T-helper 2 cell treated with Interferon-gamma antibody and Interleukin-4, amounts not matched to agents 5 μg/mL and 100 μg/mL, for 36 hours (primary cell): ENCODE measurements at regions not wholly inside any gene's neighbourhood (a gene's known extent, or its start where the extent isn't known, plus 50 kb on each side); places are given as distances from the start of the nearest gene placed in this dataset.

Experiments
- DNase-seq: peaks from one replicate; pipeline ENCODE4 v3.0.0; 2021; ENCODE audit warnings: low spot score
- H3K27ac Mint-ChIP-seq: one replicate; pipeline ENCODE4 v1.8.0; 2021; ENCODE audit warnings: mild to moderate bottlenecking, mixed read lengths
- H3K27me3 Mint-ChIP-seq: one replicate; pipeline ENCODE4 v1.8.0; 2021; ENCODE audit warnings: low read depth, mixed read lengths
- H3K36me3 Mint-ChIP-seq: one replicate; pipeline ENCODE4 v1.8.0; 2021; ENCODE audit warnings: low read depth, mixed read lengths
- H3K4me1 Mint-ChIP-seq: one replicate; pipeline ENCODE4 v1.8.0; 2021; ENCODE audit warnings: low read depth, mixed read lengths
- H3K4me3 Mint-ChIP-seq: one replicate; pipeline ENCODE4 v1.8.0; 2022; ENCODE audit warnings: mild to moderate bottlenecking, moderate library complexity, mixed read lengths
- H3K9me3 Mint-ChIP-seq: one replicate; pipeline ENCODE4 v1.8.0; 2021; ENCODE audit warnings: mixed read lengths

DNA sequence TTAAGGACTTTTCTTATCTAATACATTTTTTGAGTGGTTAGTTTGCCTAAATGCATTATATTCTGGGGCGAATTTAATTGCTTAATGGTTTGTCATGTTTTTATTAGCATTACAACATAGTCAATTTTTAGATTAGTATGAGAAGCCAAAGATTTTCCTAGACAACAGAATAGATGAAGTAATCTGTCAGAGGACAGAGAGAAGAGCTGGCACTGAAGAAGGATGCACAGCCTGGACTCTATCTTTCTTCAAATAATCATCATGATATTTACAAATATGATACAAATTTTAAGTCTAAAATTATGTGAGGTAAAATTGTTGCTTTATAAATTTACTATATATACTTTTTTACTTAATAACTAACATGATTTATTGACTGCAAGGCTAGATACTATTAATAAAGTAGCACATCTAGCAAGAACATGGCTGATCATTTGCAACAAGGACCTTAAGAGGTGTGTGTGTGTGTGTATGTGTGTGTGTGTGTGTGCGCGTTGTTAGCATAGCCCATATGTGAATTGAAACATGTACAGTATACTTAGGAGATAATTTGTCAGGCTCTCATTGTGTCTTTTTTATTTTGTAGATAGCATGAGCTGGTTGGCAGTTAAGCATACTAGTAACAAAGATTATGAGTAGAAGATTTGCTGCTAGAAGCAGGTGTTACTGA, 752.2 kb downstream of the DCDC2C start:
- Mint-ChIP-seq H3K4me1 (no peaks in the 10 kb centered on the region), H3K9me3 (peaks cover 17% of the 10 kb centered on the region), H3K27me3 (no peaks in the 10 kb centered on the region), H3K4me3 (no peak overlapping the region), H3K27ac (no peak overlapping the region), H3K36me3 (no peaks in the 10 kb centered on the region)
- no peak for DNase-seq

DNA sequence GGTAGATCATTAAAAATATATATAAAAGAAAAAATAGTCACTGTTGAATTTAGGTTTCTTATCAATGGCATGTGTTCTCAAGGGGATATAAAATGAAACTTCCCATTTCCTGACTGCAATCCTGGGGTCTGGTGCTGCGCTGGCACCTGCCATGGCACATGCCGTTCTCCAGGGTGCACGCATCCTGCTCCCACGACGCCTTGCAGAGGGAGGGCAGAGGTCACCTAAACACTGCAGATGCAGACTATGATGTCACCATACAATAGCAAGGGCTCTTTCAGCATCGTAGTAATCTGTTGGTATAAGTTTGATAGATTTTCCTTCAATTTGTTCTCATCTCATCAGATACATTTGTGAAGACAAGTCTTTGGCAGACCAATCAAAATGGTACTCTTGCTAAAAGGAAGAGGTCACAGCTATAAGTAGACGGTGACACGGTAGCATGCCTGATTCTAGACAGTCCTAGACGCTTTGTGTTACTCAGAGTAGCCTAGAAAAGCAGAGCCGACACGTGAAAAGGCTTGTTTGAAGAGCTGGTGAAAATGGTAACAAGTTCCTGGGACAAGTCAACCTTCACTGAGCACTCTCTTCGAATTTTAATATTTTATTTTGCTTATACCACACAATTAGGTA, 761.4 kb downstream of the DCDC2C start:
- H3K27ac Mint-ChIP-seq: no peak overlapping the region
- DNase-seq: no peak
- H3K9me3 Mint-ChIP-seq: peaks cover 19% of the 10 kb centered on the region
- no peaks in the 10 kb centered on the region for H3K4me1 Mint-ChIP-seq
- H3K4me3 Mint-ChIP-seq: no peak overlapping the region
- no peaks in the 10 kb centered on the region for H3K36me3 Mint-ChIP-seq
- no peaks in the 10 kb centered on the region for H3K27me3 Mint-ChIP-seq

DNA sequence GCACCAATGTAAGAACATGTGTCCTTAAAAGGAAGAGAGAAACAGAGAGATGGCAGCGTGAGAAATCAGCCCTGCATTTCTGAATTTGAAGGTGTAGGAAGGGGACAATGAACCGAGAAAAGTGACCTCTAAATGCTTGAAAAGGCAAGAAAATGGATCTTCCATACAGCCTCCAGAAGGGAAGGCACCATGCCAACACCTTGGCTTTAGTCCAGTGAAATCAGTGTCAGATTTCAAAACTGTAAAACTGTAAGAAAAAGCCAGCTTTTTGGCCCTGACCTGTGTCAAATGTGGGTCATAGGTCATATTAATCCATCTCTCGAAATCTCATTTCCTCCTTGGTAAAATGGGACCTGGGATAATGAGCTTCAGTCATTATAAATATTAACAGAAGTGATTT, 762.3 kb downstream of the DCDC2C start:
- Mint-ChIP-seq H3K9me3 (peaks cover 20% of the 10 kb centered on the region), H3K4me3 (no peak overlapping the region), H3K36me3 (no peaks in the 10 kb centered on the region), H3K27me3 (no peaks in the 10 kb centered on the region), H3K27ac (no peak overlapping the region), H3K4me1 (no peaks in the 10 kb centered on the region)
- no peak for DNase-seq

DNA sequence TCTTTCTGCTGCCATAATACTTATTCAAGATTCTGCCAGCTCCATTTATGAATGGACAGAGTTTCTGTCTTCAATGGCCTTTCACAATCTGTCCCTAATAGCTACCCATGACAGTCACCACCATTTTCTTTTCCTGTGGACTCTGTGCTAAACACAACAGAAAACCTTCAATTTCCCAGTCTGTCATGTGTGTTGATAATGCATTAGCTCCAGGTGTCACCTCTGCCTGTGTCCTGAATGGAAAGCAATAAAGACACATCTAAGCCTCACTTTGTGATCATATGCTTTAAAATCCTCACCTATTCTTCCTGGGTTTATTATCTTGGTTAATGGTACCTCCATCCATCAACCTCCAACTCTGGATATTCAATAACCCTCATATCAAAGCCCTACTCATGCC, 772.2 kb downstream of the DCDC2C start:
- H3K4me3 Mint-ChIP-seq: no peak overlapping the region
- no peak for DNase-seq

DNA sequence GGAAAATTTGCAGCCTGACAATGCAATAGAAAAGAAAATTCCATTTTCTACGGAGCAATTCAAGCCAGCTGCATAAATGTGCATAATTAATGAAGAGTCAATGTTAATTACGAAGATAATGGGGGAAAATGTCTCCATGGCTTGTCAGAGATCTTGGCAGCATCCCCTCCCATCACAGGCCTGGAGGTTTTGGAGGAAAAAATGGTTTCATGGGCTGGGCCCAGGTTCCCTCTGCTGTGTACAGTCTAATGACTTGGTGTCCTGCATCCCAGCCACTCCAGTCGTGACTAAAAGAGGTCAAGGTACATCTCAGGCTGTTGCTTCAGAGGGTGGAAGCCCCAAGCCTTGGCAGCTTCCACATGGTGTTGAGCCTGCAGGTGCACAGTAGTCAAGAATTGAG, 779.7 kb downstream of the DCDC2C start:
- Mint-ChIP-seq H3K27ac (no peak overlapping the region), H3K9me3 (peaks cover 53% of the 10 kb centered on the region), H3K27me3 (no peaks in the 10 kb centered on the region), H3K4me1 (no peaks in the 10 kb centered on the region), H3K36me3 (no peaks in the 10 kb centered on the region), H3K4me3 (no peak overlapping the region)
- DNase-seq: no peak

More for the DNA sequence above, 772.2 kb downstream of the DCDC2C start:
- H3K9me3 Mint-ChIP-seq: peaks cover 30% of the 10 kb centered on the region
- no peak overlapping the region for H3K27ac Mint-ChIP-seq
- H3K4me1 Mint-ChIP-seq: no peaks in the 10 kb centered on the region
- H3K27me3 Mint-ChIP-seq: no peaks in the 10 kb centered on the region
- H3K36me3 Mint-ChIP-seq: no peaks in the 10 kb centered on the region

DNA sequence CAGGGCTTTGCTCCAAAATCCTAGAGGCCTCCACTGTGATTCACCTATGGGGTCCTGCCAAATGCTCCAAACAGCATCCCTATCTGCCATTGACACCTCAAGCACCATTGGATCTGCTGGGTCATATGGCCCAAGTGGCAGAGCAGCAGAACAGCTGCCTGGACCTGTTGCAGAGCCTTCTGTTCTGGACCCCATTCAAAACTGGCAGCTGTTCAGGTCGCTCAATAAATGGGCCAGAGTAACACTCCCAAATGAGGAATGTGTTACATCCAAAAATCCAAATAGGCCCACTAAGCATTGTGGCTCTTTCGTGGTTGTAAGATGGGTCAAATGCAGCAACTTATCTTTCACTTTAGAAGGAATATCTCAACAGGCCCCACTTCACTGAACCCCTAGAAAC, 783.6 kb downstream of the DCDC2C start:
- Mint-ChIP-seq H3K9me3 (peaks cover 35% of the 10 kb centered on the region), H3K27me3 (no peaks in the 10 kb centered on the region), H3K4me1 (no peaks in the 10 kb centered on the region), H3K36me3 (no peaks in the 10 kb centered on the region), H3K27ac (no peak overlapping the region), H3K4me3 (no peak overlapping the region)
- no peak for DNase-seq

DNA sequence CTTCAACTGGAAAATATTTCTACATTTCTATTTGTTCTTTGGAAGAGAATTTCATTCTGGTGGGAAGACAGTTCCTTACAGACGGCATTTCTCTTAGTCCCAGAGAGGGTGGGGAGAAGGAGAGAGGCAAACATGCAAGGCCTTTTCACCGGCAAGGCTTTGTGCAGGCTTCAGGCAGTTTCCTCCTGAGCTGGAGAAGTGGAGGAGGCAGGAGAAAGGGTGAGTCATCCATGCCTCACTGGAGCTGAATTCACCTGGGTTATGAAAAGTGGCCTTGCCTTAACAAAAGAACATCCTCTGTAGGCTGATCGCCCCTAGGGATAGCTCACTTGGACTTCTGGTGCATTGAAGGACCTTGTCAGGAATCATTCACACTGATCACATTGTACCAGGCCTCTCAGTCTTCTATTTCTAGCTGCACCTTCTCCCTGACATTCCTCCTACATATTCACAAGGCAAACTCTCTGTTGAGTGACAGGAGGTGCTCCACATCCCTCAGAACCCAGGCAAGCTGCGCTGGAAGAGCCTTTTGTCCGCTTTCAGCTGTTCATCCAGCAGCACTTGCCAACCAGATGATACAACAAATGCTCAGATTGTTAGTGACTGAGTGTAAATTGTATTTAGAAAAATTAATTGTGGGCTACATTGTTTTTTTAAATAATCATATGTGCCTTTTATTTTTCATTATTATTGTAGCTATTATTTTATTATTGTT, 796.1 kb downstream of the DCDC2C start:
- Mint-ChIP-seq H3K4me1 (no peaks in the 10 kb centered on the region), H3K4me3 (no peak overlapping the region), H3K36me3 (no peaks in the 10 kb centered on the region), H3K27me3 (no peaks in the 10 kb centered on the region), H3K9me3 (peaks cover 12% of the 10 kb centered on the region), H3K27ac (no peak overlapping the region)
- DNase-seq: no peak

DNA sequence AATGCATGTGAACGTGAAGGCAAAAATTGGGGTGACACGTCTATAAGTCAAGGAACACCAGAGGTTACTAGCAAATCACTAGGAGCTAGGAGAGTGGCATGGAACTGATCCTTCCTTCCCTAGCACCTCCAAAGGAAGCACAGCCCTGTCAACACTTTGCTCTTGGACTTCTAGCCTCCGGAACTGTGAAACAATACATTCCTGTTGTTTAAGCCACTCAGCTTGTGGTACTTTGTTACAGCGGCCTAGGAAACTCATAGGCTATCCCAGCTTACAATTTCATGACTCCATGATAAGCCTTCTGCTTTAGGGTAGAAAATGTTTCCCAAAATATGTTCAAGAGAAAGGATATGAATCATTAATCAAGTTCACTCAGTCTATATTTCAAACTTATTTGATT, 798.1 kb downstream of the DCDC2C start:
- Mint-ChIP-seq H3K9me3 (peaks cover 23% of the 10 kb centered on the region), H3K27ac (no peak overlapping the region), H3K27me3 (no peaks in the 10 kb centered on the region), H3K4me3 (no peak overlapping the region), H3K36me3 (no peaks in the 10 kb centered on the region), H3K4me1 (no peaks in the 10 kb centered on the region)
- DNase-seq: no peak

DNA sequence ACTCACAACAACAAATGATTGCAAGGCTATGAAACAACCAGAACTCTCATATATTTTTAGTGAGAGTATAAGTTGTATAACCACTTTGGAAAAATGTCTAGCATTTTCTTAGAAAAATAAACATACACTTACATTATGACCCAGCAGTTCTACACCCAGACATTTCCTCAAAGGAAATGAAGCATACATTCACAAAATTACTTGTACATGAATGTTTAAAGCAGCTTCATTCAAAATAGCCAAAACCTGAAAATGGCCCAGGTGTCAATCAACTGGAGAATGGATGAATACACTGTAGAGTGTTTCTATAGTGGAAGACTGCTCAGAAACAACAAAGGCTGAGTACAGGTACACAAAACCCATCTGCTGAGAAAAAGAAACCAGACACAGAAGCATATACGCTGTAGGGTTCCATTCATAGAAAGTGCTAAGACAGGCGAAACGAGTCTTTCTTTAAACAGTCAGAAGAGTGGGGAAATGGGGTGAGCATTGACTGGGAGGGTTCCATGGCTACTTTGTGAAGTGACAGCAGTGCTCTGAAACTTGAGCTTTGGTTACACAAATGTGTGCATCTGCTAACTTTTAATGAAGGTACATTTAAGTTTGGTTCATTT, 799.0 kb downstream of the DCDC2C start:
- peaks cover 31% of the 10 kb centered on the region for H3K9me3 Mint-ChIP-seq
- no peaks in the 10 kb centered on the region for H3K36me3 Mint-ChIP-seq
- H3K27me3 Mint-ChIP-seq: no peaks in the 10 kb centered on the region
- no peak overlapping the region for H3K4me3 Mint-ChIP-seq
- no peak for DNase-seq
- no peak overlapping the region for H3K27ac Mint-ChIP-seq
- H3K4me1 Mint-ChIP-seq: no peaks in the 10 kb centered on the region

DNA sequence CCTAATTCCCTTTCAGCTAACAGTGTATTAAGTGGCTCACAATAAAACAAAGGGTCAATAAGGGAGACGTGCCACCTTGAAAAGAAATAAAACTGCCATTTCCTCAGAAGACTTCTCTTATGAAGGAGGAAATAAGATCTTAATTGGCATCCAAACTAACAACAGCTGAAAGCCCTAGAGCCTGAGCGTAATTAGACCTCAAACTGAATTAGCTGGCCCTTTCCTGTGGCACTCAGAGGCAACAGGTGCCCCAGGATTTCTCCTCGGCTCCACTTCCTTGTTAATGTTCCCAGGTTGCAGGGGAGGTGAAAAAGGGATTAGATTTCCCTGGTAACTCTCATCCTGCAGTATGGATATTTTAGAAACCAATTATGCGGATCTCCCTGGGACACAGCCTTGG, 804.3 kb downstream of the DCDC2C start:
- Mint-ChIP-seq H3K4me1 (no peaks in the 10 kb centered on the region), H3K4me3 (no peak overlapping the region), H3K36me3 (no peaks in the 10 kb centered on the region), H3K9me3 (peaks cover 63% of the 10 kb centered on the region), H3K27me3 (no peaks in the 10 kb centered on the region), H3K27ac (no peak overlapping the region)
- DNase-seq: no peak

DNA sequence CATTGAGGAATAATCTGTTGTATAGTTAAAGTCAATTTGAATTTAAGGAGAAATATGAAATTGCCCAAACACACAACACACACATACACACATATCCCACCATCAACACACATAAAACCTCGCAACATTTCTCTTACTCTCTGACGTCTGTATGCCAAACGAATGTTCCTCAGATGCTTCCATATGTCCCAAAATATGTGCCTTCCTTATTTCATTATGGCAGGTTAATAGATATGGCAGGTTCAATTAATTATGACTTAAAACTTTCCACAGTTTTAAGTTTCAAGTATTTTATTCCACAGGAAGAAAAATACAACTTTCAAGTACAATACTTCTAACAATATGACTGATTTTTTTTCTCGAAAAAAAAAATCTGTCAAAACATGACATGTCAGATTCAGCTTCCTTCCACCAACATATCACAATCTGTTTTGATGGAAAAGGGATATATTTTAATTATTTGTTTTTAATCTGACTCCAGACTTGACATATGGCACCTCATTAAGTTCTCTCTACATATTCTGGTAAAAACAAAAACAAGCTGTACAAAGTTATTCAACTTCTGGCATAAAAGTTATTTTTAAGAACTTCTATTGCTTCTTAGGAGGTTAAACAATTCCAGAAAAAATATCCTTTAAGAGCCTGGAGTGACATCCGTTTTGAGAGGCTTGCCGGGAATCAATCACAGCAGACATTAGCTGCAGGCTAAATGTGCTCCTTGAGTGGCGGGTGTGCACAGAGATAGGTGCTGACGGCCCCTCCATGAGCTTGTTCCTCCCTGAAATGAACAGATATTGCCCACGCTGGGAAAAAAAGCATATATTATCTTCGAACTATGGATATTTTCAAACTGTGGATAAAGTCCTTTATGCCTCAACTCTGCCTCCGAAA, 812.7 kb downstream of the DCDC2C start:
- H3K36me3 Mint-ChIP-seq: no peaks in the 10 kb centered on the region
- no peak overlapping the region for H3K27ac Mint-ChIP-seq
- peaks cover 27% of the 10 kb centered on the region for H3K9me3 Mint-ChIP-seq
- H3K4me3 Mint-ChIP-seq: no peak overlapping the region
- H3K27me3 Mint-ChIP-seq: no peaks in the 10 kb centered on the region
- DNase-seq: no peak
- H3K4me1 Mint-ChIP-seq: no peaks in the 10 kb centered on the region

DNA sequence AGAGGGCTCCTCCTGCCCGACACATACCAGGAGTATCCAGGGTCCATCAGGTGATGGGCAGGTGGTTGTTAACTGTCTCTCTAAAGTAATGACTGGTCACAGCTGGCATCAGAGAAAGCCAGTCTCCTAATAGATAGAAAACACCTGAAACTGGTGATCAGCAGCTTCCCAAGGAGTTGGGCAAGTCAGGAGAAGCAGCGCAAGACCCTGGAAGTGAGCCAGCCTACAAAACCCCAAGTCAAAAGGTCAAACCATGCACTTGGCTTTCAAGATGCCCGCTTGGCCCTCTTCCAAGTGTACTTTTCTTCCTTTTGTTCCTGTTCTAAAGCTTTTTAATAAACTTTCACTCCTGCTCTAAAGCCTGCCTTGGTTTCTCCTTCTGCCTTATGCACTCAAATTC, 815.2 kb downstream of the DCDC2C start:
- Mint-ChIP-seq H3K27me3 (no peaks in the 10 kb centered on the region), H3K4me1 (no peaks in the 10 kb centered on the region), H3K4me3 (no peak overlapping the region), H3K36me3 (no peaks in the 10 kb centered on the region), H3K9me3 (peaks cover 18% of the 10 kb centered on the region), H3K27ac (no peak overlapping the region)
- no peak for DNase-seq

DNA sequence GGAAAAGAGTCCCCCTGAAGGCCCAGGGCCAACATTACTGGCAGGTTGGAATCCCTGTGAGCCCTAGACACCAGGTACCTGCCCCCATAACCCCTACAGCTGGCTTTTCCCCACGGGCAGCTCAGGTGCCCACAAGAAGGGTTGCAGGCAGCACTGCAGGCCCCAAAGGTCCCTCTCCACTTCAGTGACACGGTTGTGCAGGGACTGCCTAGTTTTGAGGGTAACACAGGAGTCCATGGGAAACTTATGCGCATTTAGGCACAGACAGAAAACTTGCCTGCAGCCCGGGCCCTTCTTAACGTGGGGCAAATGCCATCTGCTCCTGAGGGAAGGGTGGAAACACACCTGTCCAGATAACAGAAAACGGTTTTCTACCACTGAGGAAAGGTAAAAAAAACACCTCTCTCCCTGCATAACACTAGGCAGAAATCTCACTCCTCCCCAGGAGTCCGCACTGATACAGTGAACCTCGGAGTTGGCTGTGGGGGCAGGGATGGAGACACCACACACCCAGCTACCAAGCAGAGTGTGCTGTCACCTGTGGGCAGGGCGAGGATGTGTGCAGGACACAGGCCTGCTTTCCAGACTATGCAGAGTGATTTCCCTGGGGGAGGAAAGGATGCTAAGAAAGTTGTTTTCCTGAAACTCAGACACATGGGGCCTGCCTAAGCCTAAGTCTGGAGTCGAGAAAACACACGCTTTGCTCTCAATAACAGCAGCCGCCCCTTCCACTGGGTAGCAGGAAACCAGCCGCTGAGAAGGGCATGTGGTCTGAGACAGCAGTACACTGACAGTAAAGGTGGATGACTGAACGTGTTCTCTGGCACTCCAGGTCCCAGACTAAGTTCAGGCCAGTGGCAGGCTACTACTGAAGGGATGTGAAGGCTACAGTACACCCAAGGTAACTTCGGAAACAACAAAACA, 819.4 kb downstream of the DCDC2C start:
- Mint-ChIP-seq H3K4me1 (no peaks in the 10 kb centered on the region), H3K27me3 (no peaks in the 10 kb centered on the region), H3K9me3 (peaks cover 12% of the 10 kb centered on the region), H3K36me3 (no peaks in the 10 kb centered on the region), H3K4me3 (no peak overlapping the region), H3K27ac (no peak overlapping the region)
- no peak for DNase-seq
